ENCODE measurements at regions not wholly inside any gene's neighbourhood (a gene's known extent, or its start where the extent isn't known, plus 50 kb on each side); places are given as distances from the start of the nearest gene placed in this dataset.

GRCh38 chrX:23194885-23195554 lies 139.6 kb upstream of the PTCHD1 start:
- no peak for FAIRE-seq
- WGBS, 3 donors, result 35 to 68% (median 39%) methylated on average over 3 of the region's 3 CpGs
- H3K4me1 ChIP-seq (ENCODE audit: control insufficient read depth in 3 of 3, insufficient read depth in 2 of 3, low read depth in 1 of 3, low read length in 2 of 3), result no peaks in the 10 kb centered on the region
- no peak overlapping the region for H3K4me3 ChIP-seq (ENCODE audit: low read depth in 1 of 3, low read length in 3 of 3)
- H3K27me3 ChIP-seq (ENCODE audit: control insufficient read depth in 3 of 3, insufficient read depth in 3 of 3, low read length in 3 of 3), result no peaks in the 10 kb centered on the region
- no peak overlapping the region for H3K27ac ChIP-seq (ENCODE audit: low read depth in 1 of 3, low read length in 2 of 3)
- no peaks in the 10 kb centered on the region for H3K9me3 ChIP-seq (ENCODE audit: control insufficient read depth in 2 of 2, insufficient read depth in 1 of 2, low read depth in 1 of 2, low read length in 1 of 2)
- H3K36me3 ChIP-seq (ENCODE audit: control insufficient read depth in 3 of 3, insufficient read depth in 2 of 3, low read depth in 1 of 3, low read length in 3 of 3), result no peaks in the 10 kb centered on the region
- no peak for DNase-seq

GRCh38 chrX:23195761-23196160 lies 138.9 kb upstream of the PTCHD1 start:
- H3K4me1 ChIP-seq (ENCODE audit: control insufficient read depth in 3 of 3, insufficient read depth in 2 of 3, low read depth in 1 of 3, low read length in 2 of 3), result no peaks in the 10 kb centered on the region
- H3K36me3 ChIP-seq (ENCODE audit: control insufficient read depth in 3 of 3, insufficient read depth in 2 of 3, low read depth in 1 of 3, low read length in 3 of 3), result no peaks in the 10 kb centered on the region
- H3K9me3 ChIP-seq (ENCODE audit: control insufficient read depth in 2 of 2, insufficient read depth in 1 of 2, low read depth in 1 of 2, low read length in 1 of 2), result no peaks in the 10 kb centered on the region
- DNase-seq (no peak), FAIRE-seq (no peak)
- H3K27me3 ChIP-seq (ENCODE audit: control insufficient read depth in 3 of 3, insufficient read depth in 3 of 3, low read length in 3 of 3), result no peaks in the 10 kb centered on the region
- 86 to 96% (median 94%) methylated on average over 1 of the region's 1 CpG for WGBS, 3 donors
- no peak overlapping the region for H3K4me3 ChIP-seq (ENCODE audit: low read depth in 1 of 3, low read length in 3 of 3)
- no peak overlapping the region for H3K27ac ChIP-seq (ENCODE audit: low read depth in 1 of 3, low read length in 2 of 3)

- no peak for FAIRE-seq
- 61 to 92% (median 73%) methylated on average over 1 of the region's 1 CpG for WGBS, 3 donors
Measured at GRCh38 chrX:23201706-23202105, 132.9 kb upstream of the PTCHD1 start.

GRCh38 chrX:23202326-23202725 lies 132.3 kb upstream of the PTCHD1 start:
- Histone ChIP-seq H3K9me3 (ENCODE audit: control insufficient read depth in 2 of 2, insufficient read depth in 1 of 2, low read depth in 1 of 2, low read length in 1 of 2) (no peaks in the 10 kb centered on the region), H3K36me3 (ENCODE audit: control insufficient read depth in 3 of 3, insufficient read depth in 2 of 3, low read depth in 1 of 3, low read length in 3 of 3) (no peaks in the 10 kb centered on the region), H3K27me3 (ENCODE audit: control insufficient read depth in 3 of 3, insufficient read depth in 3 of 3, low read length in 3 of 3) (no peaks in the 10 kb centered on the region), H3K4me1 (ENCODE audit: control insufficient read depth in 3 of 3, insufficient read depth in 2 of 3, low read depth in 1 of 3, low read length in 2 of 3) (no peaks in the 10 kb centered on the region), H3K4me3 (ENCODE audit: low read depth in 1 of 3, low read length in 3 of 3) (no peak overlapping the region), H3K27ac (ENCODE audit: low read depth in 1 of 3, low read length in 2 of 3) (no peak overlapping the region)
- FAIRE-seq (no peak), DNase-seq (no peak)
- 37 to 56% (median 39%) methylated on average over 4 of the region's 4 CpGs for WGBS, 3 donors

More at GRCh38 chrX:23201706-23202105, 132.9 kb upstream of the PTCHD1 start:
- Histone ChIP-seq H3K27ac (ENCODE audit: low read depth in 1 of 3, low read length in 2 of 3) (no peak overlapping the region), H3K4me1 (ENCODE audit: control insufficient read depth in 3 of 3, insufficient read depth in 2 of 3, low read depth in 1 of 3, low read length in 2 of 3) (no peaks in the 10 kb centered on the region), H3K36me3 (ENCODE audit: control insufficient read depth in 3 of 3, insufficient read depth in 2 of 3, low read depth in 1 of 3, low read length in 3 of 3) (no peaks in the 10 kb centered on the region), H3K27me3 (ENCODE audit: control insufficient read depth in 3 of 3, insufficient read depth in 3 of 3, low read length in 3 of 3) (no peaks in the 10 kb centered on the region), H3K9me3 (ENCODE audit: control insufficient read depth in 2 of 2, insufficient read depth in 1 of 2, low read depth in 1 of 2, low read length in 1 of 2) (no peaks in the 10 kb centered on the region), H3K4me3 (ENCODE audit: low read depth in 1 of 3, low read length in 3 of 3) (no peak overlapping the region)
- DNase-seq, result no peak

GRCh38 chrX:23223169-23223568 lies 111.5 kb upstream of the PTCHD1 start:
- DNase-seq (no peak), FAIRE-seq (no peak)
- H3K4me1 ChIP-seq (ENCODE audit: control insufficient read depth in 3 of 3, insufficient read depth in 2 of 3, low read depth in 1 of 3, low read length in 2 of 3), result no peaks in the 10 kb centered on the region
- H3K9me3 ChIP-seq (ENCODE audit: control insufficient read depth in 2 of 2, insufficient read depth in 1 of 2, low read depth in 1 of 2, low read length in 1 of 2), result no peaks in the 10 kb centered on the region
- H3K27ac ChIP-seq (ENCODE audit: low read depth in 1 of 3, low read length in 2 of 3), result no peak overlapping the region
- no peak overlapping the region for H3K4me3 ChIP-seq (ENCODE audit: low read depth in 1 of 3, low read length in 3 of 3)
- H3K36me3 ChIP-seq (ENCODE audit: control insufficient read depth in 3 of 3, insufficient read depth in 2 of 3, low read depth in 1 of 3, low read length in 3 of 3), result no peaks in the 10 kb centered on the region
- no peaks in the 10 kb centered on the region for H3K27me3 ChIP-seq (ENCODE audit: control insufficient read depth in 3 of 3, insufficient read depth in 3 of 3, low read length in 3 of 3)
- 71 to 88% (median 79%) methylated on average over 5 of the region's 5 CpGs for WGBS, 3 donors

GRCh38 chrX:23228454-23228853 lies 106.2 kb upstream of the PTCHD1 start:
- Histone ChIP-seq H3K27me3 (ENCODE audit: control insufficient read depth in 3 of 3, insufficient read depth in 3 of 3, low read length in 3 of 3) (no peaks in the 10 kb centered on the region), H3K27ac (ENCODE audit: low read depth in 1 of 3, low read length in 2 of 3) (no peak overlapping the region), H3K4me3 (ENCODE audit: low read depth in 1 of 3, low read length in 3 of 3) (no peak overlapping the region), H3K4me1 (ENCODE audit: control insufficient read depth in 3 of 3, insufficient read depth in 2 of 3, low read depth in 1 of 3, low read length in 2 of 3) (no peaks in the 10 kb centered on the region), H3K36me3 (ENCODE audit: control insufficient read depth in 3 of 3, insufficient read depth in 2 of 3, low read depth in 1 of 3, low read length in 3 of 3) (no peaks in the 10 kb centered on the region), H3K9me3 (ENCODE audit: control insufficient read depth in 2 of 2, insufficient read depth in 1 of 2, low read depth in 1 of 2, low read length in 1 of 2) (no peaks in the 10 kb centered on the region)
- 51 to 59% (median 56%) methylated on average over 3 of the region's 3 CpGs for WGBS, 3 donors
- DNase-seq (no peak), FAIRE-seq (no peak)

GRCh38 chrX:23228950-23229448 lies 105.7 kb upstream of the PTCHD1 start:
- FAIRE-seq, result no peak
- 24 to 40% (median 30%) methylated on average over 5 of the region's 5 CpGs for WGBS, 3 donors

GRCh38 chrX:23235051-23235450 lies 99.6 kb upstream of the PTCHD1 start:
- FAIRE-seq (no peak), DNase-seq (no peak)
- Histone ChIP-seq H3K27ac (ENCODE audit: low read depth in 1 of 3, low read length in 2 of 3) (no peak overlapping the region), H3K4me1 (ENCODE audit: control insufficient read depth in 3 of 3, insufficient read depth in 2 of 3, low read depth in 1 of 3, low read length in 2 of 3) (no peaks in the 10 kb centered on the region), H3K9me3 (ENCODE audit: control insufficient read depth in 2 of 2, insufficient read depth in 1 of 2, low read depth in 1 of 2, low read length in 1 of 2) (no peaks in the 10 kb centered on the region), H3K36me3 (ENCODE audit: control insufficient read depth in 3 of 3, insufficient read depth in 2 of 3, low read depth in 1 of 3, low read length in 3 of 3) (no peaks in the 10 kb centered on the region), H3K27me3 (ENCODE audit: control insufficient read depth in 3 of 3, insufficient read depth in 3 of 3, low read length in 3 of 3) (no peaks in the 10 kb centered on the region), H3K4me3 (ENCODE audit: low read depth in 1 of 3, low read length in 3 of 3) (no peak overlapping the region)
- WGBS, 3 donors, result 67 to 77% (median 77%) methylated on average over 5 of the region's 5 CpGs

More at GRCh38 chrX:23228950-23229448, 105.7 kb upstream of the PTCHD1 start:
- Histone ChIP-seq H3K36me3 (ENCODE audit: control insufficient read depth in 3 of 3, insufficient read depth in 2 of 3, low read depth in 1 of 3, low read length in 3 of 3) (no peaks in the 10 kb centered on the region), H3K4me3 (ENCODE audit: low read depth in 1 of 3, low read length in 3 of 3) (no peak overlapping the region), H3K4me1 (ENCODE audit: control insufficient read depth in 3 of 3, insufficient read depth in 2 of 3, low read depth in 1 of 3, low read length in 2 of 3) (no peaks in the 10 kb centered on the region), H3K9me3 (ENCODE audit: control insufficient read depth in 2 of 2, insufficient read depth in 1 of 2, low read depth in 1 of 2, low read length in 1 of 2) (no peaks in the 10 kb centered on the region), H3K27ac (ENCODE audit: low read depth in 1 of 3, low read length in 2 of 3) (no peak overlapping the region), H3K27me3 (ENCODE audit: control insufficient read depth in 3 of 3, insufficient read depth in 3 of 3, low read length in 3 of 3) (no peaks in the 10 kb centered on the region)
- peak in 1 of 2 donors; percentile 3 for DNase-seq

- no peaks in the 10 kb centered on the region for H3K36me3 ChIP-seq (ENCODE audit: control insufficient read depth in 3 of 3, insufficient read depth in 2 of 3, low read depth in 1 of 3, low read length in 3 of 3)
- DNase-seq, result no peak
- FAIRE-seq, result no peak
- 64 to 78% (median 66%) methylated on average over 2 of the region's 2 CpGs for WGBS, 3 donors
- H3K27ac ChIP-seq (ENCODE audit: low read depth in 1 of 3, low read length in 2 of 3), result no peak overlapping the region
- no peaks in the 10 kb centered on the region for H3K4me1 ChIP-seq (ENCODE audit: control insufficient read depth in 3 of 3, insufficient read depth in 2 of 3, low read depth in 1 of 3, low read length in 2 of 3)
- no peaks in the 10 kb centered on the region for H3K27me3 ChIP-seq (ENCODE audit: control insufficient read depth in 3 of 3, insufficient read depth in 3 of 3, low read length in 3 of 3)
- no peaks in the 10 kb centered on the region for H3K9me3 ChIP-seq (ENCODE audit: control insufficient read depth in 2 of 2, insufficient read depth in 1 of 2, low read depth in 1 of 2, low read length in 1 of 2)
- no peak overlapping the region for H3K4me3 ChIP-seq (ENCODE audit: low read depth in 1 of 3, low read length in 3 of 3)
Measured at GRCh38 chrX:23246001-23246400, 88.6 kb upstream of the PTCHD1 start.
